Ishikawa (cell line): ENCODE measurements at regions not wholly inside any gene's neighbourhood (a gene's known extent, or its start where the extent isn't known, plus 50 kb on each side); places are given as distances from the start of the nearest gene placed in this dataset.

Experiments used
- CEBPB ChIP-seq: IDR thresholded peaks from 2 replicates; pipeline ENCODE4 v1.6.1; 2012
- CREB1 ChIP-seq: IDR thresholded peaks from 2 replicates; pipeline ENCODE4 v1.6.1; 2012; ENCODE audit warnings: low read depth
- EGR1 ChIP-seq: IDR thresholded peaks from 2 replicates; pipeline ENCODE4 v1.6.1; 2012
- EP300 ChIP-seq: IDR thresholded peaks from 2 replicates; pipeline ENCODE4 v1.6.1; 2012; ENCODE audit warnings: borderline replicate concordance
- FOXM1 ChIP-seq: IDR thresholded peaks from 2 replicates; pipeline ENCODE4 v1.6.1; 2012; ENCODE audit warnings: low read depth, borderline replicate concordance
- MAX ChIP-seq: IDR thresholded peaks from 2 replicates; pipeline ENCODE4 v1.6.1; 2012
- NFIC ChIP-seq: IDR thresholded peaks from 2 replicates; pipeline ENCODE4 v1.6.1; 2012
- RAD21 ChIP-seq: IDR thresholded peaks from 2 replicates; pipeline ENCODE4 v1.6.1; 2012; ENCODE audit warnings: low read depth
- TAF1 ChIP-seq: IDR thresholded peaks from 2 replicates; pipeline ENCODE4 v1.6.1; 2012; ENCODE audit warnings: low read depth, mild to moderate bottlenecking
- TCF12 ChIP-seq: IDR thresholded peaks from 2 replicates; pipeline ENCODE4 v1.6.1; 2012; ENCODE audit warnings: low read depth
- TEAD4 ChIP-seq: IDR thresholded peaks from 2 replicates; pipeline ENCODE4 v1.6.1; 2012
- USF1 ChIP-seq: IDR thresholded peaks from 2 replicates; pipeline ENCODE4 v1.6.1; 2012
- YY1 ChIP-seq: IDR thresholded peaks from 2 replicates; pipeline ENCODE4 v1.6.1; 2012; ENCODE audit warnings: low read depth
- ZBTB7A ChIP-seq: IDR thresholded peaks from 2 replicates; pipeline ENCODE4 v1.6.1; 2012; ENCODE audit warnings: low read depth
- TF ChIP-seq, protein P1 (sequence below): IDR thresholded peaks from 2 replicates; pipeline ENCODE4 v1.6.1; 2012; ENCODE audit warnings: low read depth, mild to moderate bottlenecking

GRCh38 chr14:38385343-38385742 lies 129.4 kb upstream of the CLEC14A start:
- TF ChIP-seq NFIC = no peak
- no peak for TF ChIP-seq TEAD4
- TF ChIP-seq, protein P1, sequence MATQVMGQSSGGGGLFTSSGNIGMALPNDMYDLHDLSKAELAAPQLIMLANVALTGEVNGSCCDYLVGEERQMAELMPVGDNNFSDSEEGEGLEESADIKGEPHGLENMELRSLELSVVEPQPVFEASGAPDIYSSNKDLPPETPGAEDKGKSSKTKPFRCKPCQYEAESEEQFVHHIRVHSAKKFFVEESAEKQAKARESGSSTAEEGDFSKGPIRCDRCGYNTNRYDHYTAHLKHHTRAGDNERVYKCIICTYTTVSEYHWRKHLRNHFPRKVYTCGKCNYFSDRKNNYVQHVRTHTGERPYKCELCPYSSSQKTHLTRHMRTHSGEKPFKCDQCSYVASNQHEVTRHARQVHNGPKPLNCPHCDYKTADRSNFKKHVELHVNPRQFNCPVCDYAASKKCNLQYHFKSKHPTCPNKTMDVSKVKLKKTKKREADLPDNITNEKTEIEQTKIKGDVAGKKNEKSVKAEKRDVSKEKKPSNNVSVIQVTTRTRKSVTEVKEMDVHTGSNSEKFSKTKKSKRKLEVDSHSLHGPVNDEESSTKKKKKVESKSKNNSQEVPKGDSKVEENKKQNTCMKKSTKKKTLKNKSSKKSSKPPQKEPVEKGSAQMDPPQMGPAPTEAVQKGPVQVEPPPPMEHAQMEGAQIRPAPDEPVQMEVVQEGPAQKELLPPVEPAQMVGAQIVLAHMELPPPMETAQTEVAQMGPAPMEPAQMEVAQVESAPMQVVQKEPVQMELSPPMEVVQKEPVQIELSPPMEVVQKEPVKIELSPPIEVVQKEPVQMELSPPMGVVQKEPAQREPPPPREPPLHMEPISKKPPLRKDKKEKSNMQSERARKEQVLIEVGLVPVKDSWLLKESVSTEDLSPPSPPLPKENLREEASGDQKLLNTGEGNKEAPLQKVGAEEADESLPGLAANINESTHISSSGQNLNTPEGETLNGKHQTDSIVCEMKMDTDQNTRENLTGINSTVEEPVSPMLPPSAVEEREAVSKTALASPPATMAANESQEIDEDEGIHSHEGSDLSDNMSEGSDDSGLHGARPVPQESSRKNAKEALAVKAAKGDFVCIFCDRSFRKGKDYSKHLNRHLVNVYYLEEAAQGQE = no peak
- no peak for TF ChIP-seq RAD21
- no peak for TF ChIP-seq CREB1
- no peak for TF ChIP-seq TAF1
- no peak for TF ChIP-seq FOXM1
- no peak for TF ChIP-seq YY1
- TF ChIP-seq EGR1 = no peak
- no peak for TF ChIP-seq USF1
- no peak for TF ChIP-seq MAX
- no peak for TF ChIP-seq ZBTB7A
- no peak for TF ChIP-seq EP300
- TF ChIP-seq CEBPB = no peak
- no peak for TF ChIP-seq TCF12

DNA sequence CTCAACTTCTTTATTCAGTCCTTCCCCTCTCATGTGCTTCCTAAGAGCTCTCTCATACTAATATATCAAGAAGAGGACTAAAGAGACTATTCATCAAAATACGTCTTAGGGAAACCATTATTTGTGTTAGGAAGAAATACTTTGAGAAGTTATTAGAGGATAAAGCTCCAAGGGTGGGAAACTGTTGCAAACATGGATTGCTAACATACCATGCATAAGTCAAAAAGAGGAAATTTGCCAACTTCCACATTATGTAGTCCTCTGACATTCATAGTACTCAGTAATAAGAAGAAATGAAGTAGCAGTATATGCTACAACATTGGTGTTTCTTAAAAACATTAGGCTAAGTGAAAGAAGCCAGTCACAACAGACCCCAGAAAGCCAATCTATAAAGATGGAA lies 128.8 kb upstream of the CLEC14A start:
- no peak for TF ChIP-seq MAX
- TF ChIP-seq YY1 = no peak
- TF ChIP-seq EP300 = no peak
- no peak for TF ChIP-seq TCF12
- no peak for TF ChIP-seq USF1
- no peak for TF ChIP-seq ZBTB7A
- TF ChIP-seq TAF1 = no peak
- TF ChIP-seq NFIC = no peak
- no peak for TF ChIP-seq FOXM1
- TF ChIP-seq CREB1 = no peak
- TF ChIP-seq CEBPB = no peak
- no peak for TF ChIP-seq EGR1
- no peak for TF ChIP-seq RAD21
- TF ChIP-seq TEAD4 = no peak
- TF ChIP-seq, protein P1 = no peak

GRCh38 chr14:38367922-38368321 lies 112.0 kb upstream of the CLEC14A start:
- no peak for TF ChIP-seq FOXM1
- TF ChIP-seq CEBPB = no peak
- TF ChIP-seq, protein P1 = no peak
- no peak for TF ChIP-seq ZBTB7A
- TF ChIP-seq USF1 = no peak

GRCh38 chr14:38366374-38366773 lies 110.5 kb upstream of the CLEC14A start:
- TF ChIP-seq CEBPB (no peak), YY1 (no peak), RAD21 (no peak), EGR1 (no peak), FOXM1 (no peak), USF1 (no peak), CREB1 (no peak), ZBTB7A (no peak), NFIC (no peak)
- TF ChIP-seq, protein P1 = no peak
